IgD-negative memory B cell (primary cell): ENCODE measurements at regions not wholly inside any gene's neighbourhood (a gene's known extent, or its start where the extent isn't known, plus 50 kb on each side); places are given as distances from the start of the nearest gene placed in this dataset.
"Not testable (repeated sequence)": the region's sequence is repeated elsewhere in the genome, so short reads cannot be mapped to it uniquely, and the experiment has no call there.

Experiments
- H3K27ac Mint-ChIP-seq, 3 donors: one replicate each; pipeline ENCODE4 v1.8.0; 2020 to 2022; ENCODE audit warnings: mild to moderate bottlenecking in 3 of 3, mixed read lengths in 3 of 3, moderate library complexity in 1 of 3
- H3K27me3 Mint-ChIP-seq: one replicate; pipeline ENCODE4 v1.8.0; 2021; ENCODE audit warnings: mixed read lengths
- H3K36me3 Mint-ChIP-seq: one replicate; pipeline ENCODE4 v1.8.0; 2020; ENCODE audit warnings: mild to moderate bottlenecking, mixed read lengths
- H3K4me1 Mint-ChIP-seq, 3 donors: one replicate each; pipeline ENCODE4 v1.8.0; 2020 to 2022; ENCODE audit warnings: mixed read lengths in 3 of 3, mild to moderate bottlenecking in 1 of 3
- H3K4me3 Mint-ChIP-seq, 4 donors: one replicate each; pipeline ENCODE4 v1.8.0; 2020 to 2022; ENCODE audit warnings: mild to moderate bottlenecking in 4 of 4, mixed read lengths in 4 of 4, moderate library complexity in 3 of 4
- H3K9me3 Mint-ChIP-seq, 3 donors: one replicate each; pipeline ENCODE4 v1.8.0; 2020 to 2021; ENCODE audit warnings: mixed read lengths in 3 of 3, mild to moderate bottlenecking in 1 of 3

DNA sequence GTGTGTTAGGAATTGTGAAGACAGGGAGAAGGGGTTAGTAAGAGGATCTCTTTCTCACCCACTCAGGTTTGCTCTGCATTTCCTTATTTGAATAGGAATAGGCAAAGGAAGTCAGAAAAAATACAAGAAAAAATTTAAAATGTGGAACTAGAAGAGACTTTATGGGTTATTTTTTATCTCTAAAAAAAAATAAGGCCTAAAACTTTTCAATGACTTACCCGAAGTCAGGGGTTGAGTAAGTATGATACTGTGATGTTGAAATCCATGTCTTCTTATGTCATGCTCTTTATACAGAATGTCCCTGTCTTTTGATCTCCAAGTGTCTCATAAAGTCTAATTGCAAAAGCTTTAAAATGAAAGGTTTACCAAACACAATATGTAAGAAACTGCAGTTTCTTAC is 148.3 kb upstream of the PIK3R1 start:
- Mint-ChIP-seq H3K4me1 (peaks cover 4 to 16% (median 8%) of the 10 kb centered on the region in 3 donors), H3K27me3 (peaks cover 3% of the 10 kb centered on the region), H3K27ac (no peak overlapping the region), H3K4me3 (no peak overlapping the region), H3K36me3 (peaks cover 5% of the 10 kb centered on the region), H3K9me3 (peaks cover 0 to 7% (median 7%) of the 10 kb centered on the region in 3 donors)

DNA sequence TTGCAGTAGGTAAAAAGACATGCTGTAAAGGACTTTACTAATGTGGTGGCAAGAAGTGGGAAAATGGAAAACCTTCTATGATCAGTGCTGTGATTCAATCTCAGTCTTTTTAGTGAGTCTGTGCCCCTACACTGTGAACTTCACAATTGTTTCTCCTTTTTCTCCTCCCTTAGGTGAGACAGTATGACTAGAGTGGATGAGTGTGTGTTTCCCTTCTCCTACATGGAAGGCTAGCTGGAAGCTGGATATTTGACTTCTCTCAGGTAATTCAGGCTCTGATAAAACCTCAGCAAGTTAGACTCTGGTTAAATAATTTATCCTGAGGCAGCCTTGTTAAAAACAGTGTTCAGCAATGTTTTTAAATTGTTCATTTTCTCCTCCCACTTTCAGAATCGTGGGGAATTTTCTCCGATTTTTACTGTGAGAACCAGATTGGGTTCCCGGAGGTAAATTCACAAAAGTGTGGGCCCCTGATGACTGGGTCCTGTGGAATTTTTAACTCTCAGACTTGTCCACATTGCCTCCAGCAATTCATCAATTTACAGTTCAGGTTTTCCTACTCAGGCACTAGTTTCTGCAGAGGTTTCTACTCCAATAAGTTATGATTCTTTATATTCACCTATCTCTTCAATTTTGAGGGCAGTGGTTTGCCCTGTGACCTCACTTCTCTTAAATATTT is 149.1 kb upstream of the PIK3R1 start:
- peaks cover 9% of the 10 kb centered on the region for H3K36me3 Mint-ChIP-seq
- H3K9me3 Mint-ChIP-seq, result peaks cover 0 to 7% (median 7%) of the 10 kb centered on the region in 3 donors
- peaks cover 3% of the 10 kb centered on the region for H3K27me3 Mint-ChIP-seq
- no peak overlapping the region for H3K27ac Mint-ChIP-seq
- H3K4me1 Mint-ChIP-seq, result peaks cover 0 to 11% (median 5%) of the 10 kb centered on the region in 3 donors
- no peak overlapping the region for H3K4me3 Mint-ChIP-seq

- not testable (repeated sequence) for H3K36me3 Mint-ChIP-seq, H3K27ac Mint-ChIP-seq, H3K4me3 Mint-ChIP-seq, H3K4me1 Mint-ChIP-seq, H3K27me3 Mint-ChIP-seq
- H3K9me3 Mint-ChIP-seq, result peaks cover 1 to 11% (median 10%) of the 10 kb centered on the region in 3 donors
Observed at GRCh38 chr5:68065321-68065720, 150.2 kb upstream of the PIK3R1 start.

- Mint-ChIP-seq H3K27ac (no peak overlapping the region), H3K4me1 (peaks cover 0 to 1% (median 0%) of the 10 kb centered on the region in 3 donors), H3K9me3 (peaks cover 2 to 9% (median 5%) of the 10 kb centered on the region in 3 donors), H3K27me3 (peaks cover 4% of the 10 kb centered on the region), H3K4me3 (no peak overlapping the region), H3K36me3 (peaks cover 4% of the 10 kb centered on the region)
Observed at GRCh38 chr5:68060382-68060781, 155.2 kb upstream of the PIK3R1 start.

DNA sequence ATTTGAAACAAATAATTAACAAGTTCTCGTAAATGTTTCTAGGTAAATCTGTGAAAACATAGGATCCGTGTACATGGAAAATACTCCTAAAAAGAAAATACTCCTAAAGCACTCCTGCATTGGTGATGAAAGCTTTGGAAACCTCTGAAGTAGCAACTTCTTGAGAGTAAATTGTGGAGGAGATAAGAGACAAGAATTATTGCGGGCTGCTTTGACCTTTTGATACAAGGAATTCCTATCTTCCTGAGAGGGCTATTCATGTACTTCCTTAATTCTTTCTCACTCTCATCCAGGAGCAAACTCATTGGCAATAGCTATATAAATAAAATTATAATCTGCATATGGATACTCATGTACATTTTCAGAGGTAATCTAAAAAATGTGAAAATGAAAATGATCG is 158.4 kb upstream of the PIK3R1 start:
- H3K27ac Mint-ChIP-seq, result no peak overlapping the region
- peaks cover 6% of the 10 kb centered on the region for H3K36me3 Mint-ChIP-seq
- H3K9me3 Mint-ChIP-seq, result peaks cover 2 to 5% (median 3%) of the 10 kb centered on the region in 3 donors
- H3K4me1 Mint-ChIP-seq, result peaks cover 0 to 1% (median 0%) of the 10 kb centered on the region in 3 donors
- peaks cover 4% of the 10 kb centered on the region for H3K27me3 Mint-ChIP-seq
- no peak overlapping the region for H3K4me3 Mint-ChIP-seq

DNA sequence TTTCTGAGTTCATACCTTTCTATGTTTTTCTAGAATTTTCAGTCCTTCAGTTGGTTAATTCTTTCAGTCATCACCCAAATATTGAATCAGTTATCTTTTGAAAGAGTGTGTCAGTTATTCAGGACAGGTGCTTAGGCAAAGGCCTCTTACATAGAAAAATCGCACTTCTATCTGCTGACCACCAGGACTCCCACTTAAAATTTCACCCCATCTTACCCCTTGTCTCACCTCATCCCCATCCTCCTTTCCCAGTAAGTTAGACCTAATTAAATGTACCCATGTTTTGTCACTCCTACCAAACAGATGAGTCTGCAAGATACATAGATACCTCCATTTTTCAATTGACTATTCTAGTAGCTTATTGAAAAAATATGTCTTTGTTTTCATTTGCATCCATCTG is 159.9 kb upstream of the PIK3R1 start:
- H3K27me3 Mint-ChIP-seq, result peaks cover 4% of the 10 kb centered on the region

DNA sequence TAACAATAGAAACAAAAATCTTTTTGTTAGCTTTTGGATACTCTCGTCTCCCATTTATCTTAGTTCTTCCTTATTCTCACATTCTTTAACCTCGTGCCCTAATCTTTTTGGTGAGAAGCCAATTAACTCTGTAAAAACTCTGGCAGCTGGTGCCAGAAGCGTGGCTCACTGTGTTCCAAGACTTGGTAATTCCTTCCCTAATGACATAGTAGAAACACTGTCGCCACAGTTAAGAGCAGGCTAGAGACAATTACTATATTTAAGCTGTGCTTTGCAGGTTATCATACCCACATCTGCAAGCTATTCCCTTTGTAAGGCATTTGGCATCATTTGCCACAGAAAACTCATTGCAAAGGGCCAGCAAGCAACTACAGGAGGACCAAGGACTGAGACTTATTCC is 160.9 kb upstream of the PIK3R1 start:
- Mint-ChIP-seq H3K4me3 (no peak overlapping the region), H3K27me3 (peaks cover 6% of the 10 kb centered on the region), H3K36me3 (peaks cover 5% of the 10 kb centered on the region), H3K4me1 (no peaks in the 10 kb centered on the region), H3K9me3 (peaks cover 0 to 4% (median 0%) of the 10 kb centered on the region in 3 donors), H3K27ac (peak overlapping the region in 1 of 3 donors; percentile 4)

More for the DNA sequence above, 159.9 kb upstream of the PIK3R1 start:
- Mint-ChIP-seq H3K36me3 (peaks cover 3% of the 10 kb centered on the region), H3K4me1 (peaks cover 0 to 1% (median 0%) of the 10 kb centered on the region in 3 donors), H3K27ac (no peak overlapping the region), H3K4me3 (no peak overlapping the region), H3K9me3 (peaks cover 0 to 5% (median 0%) of the 10 kb centered on the region in 3 donors)

- Mint-ChIP-seq H3K36me3 (peaks cover 5% of the 10 kb centered on the region), H3K9me3 (peaks cover 0 to 13% (median 8%) of the 10 kb centered on the region in 3 donors), H3K4me1 (no peaks in the 10 kb centered on the region), H3K27ac (no peak overlapping the region), H3K27me3 (peaks cover 6% of the 10 kb centered on the region), H3K4me3 (no peak overlapping the region)
Observed at GRCh38 chr5:68053202-68053601, 162.4 kb upstream of the PIK3R1 start.

DNA sequence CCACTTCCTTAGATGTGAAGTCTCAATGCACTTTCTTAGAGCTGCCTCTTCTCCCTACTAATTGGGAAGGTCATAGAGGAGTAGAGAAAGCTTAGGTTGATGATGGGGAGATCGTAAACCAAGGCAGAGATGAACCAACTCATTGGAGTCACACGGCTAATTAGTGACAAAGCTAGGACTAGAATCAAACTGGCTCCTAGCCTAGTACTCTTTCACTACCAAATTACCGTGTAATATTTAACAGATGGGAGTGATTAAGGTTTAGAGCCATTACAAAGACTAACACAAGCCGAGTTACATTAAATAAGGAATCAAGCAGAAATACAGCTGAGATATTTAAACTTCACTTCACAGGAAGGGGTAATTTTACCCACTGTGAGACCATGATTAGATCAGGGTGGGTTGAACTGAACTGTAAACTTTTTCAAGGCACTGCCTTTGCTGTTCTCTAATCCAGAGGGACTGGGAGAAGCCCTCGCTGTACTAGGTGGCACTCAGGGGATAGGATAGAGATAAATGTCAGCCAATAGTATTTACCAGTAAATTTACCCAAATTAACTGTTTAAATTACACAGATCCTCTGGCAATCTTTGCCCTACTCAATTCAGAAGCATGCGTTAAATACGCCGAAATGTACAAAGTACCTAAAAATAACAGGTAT is 166.4 kb upstream of the PIK3R1 start:
- H3K4me1 Mint-ChIP-seq, result no peaks in the 10 kb centered on the region
- peaks cover 6% of the 10 kb centered on the region for H3K27me3 Mint-ChIP-seq
- no peak overlapping the region for H3K4me3 Mint-ChIP-seq
- H3K27ac Mint-ChIP-seq, result no peak overlapping the region
- H3K9me3 Mint-ChIP-seq, result peaks cover 5 to 19% (median 9%) of the 10 kb centered on the region in 3 donors
- H3K36me3 Mint-ChIP-seq, result peaks cover 2% of the 10 kb centered on the region

- Mint-ChIP-seq H3K36me3 (peaks cover 2% of the 10 kb centered on the region), H3K27me3 (peaks cover 6% of the 10 kb centered on the region), H3K4me1 (peaks cover 0 to 3% (median 2%) of the 10 kb centered on the region in 3 donors), H3K27ac (no peak overlapping the region), H3K4me3 (no peak overlapping the region), H3K9me3 (peaks cover 5 to 19% (median 9%) of the 10 kb centered on the region in 3 donors)
Observed at GRCh38 chr5:68048516-68048915, 167.0 kb upstream of the PIK3R1 start.

GRCh38 chr5:68048054-68048453 is 167.5 kb upstream of the PIK3R1 start:
- not testable (repeated sequence) for H3K4me3 Mint-ChIP-seq, H3K27ac Mint-ChIP-seq, H3K27me3 Mint-ChIP-seq, H3K36me3 Mint-ChIP-seq, H3K4me1 Mint-ChIP-seq
- H3K9me3 Mint-ChIP-seq, result peaks cover 5 to 19% (median 9%) of the 10 kb centered on the region in 3 donors

GRCh38 chr5:68047035-68047434 is 168.5 kb upstream of the PIK3R1 start:
- peaks cover 6% of the 10 kb centered on the region for H3K27me3 Mint-ChIP-seq
- H3K9me3 Mint-ChIP-seq, result peaks cover 5 to 19% (median 9%) of the 10 kb centered on the region in 3 donors
- peaks cover 2% of the 10 kb centered on the region for H3K36me3 Mint-ChIP-seq
- no peak overlapping the region for H3K4me3 Mint-ChIP-seq
- H3K4me1 Mint-ChIP-seq, result peaks cover 3 to 11% (median 9%) of the 10 kb centered on the region in 3 donors
- H3K27ac Mint-ChIP-seq, result no peak overlapping the region

GRCh38 chr5:68046445-68046844 is 169.1 kb upstream of the PIK3R1 start:
- H3K27ac Mint-ChIP-seq, result no peak overlapping the region
- peaks cover 5 to 16% (median 9%) of the 10 kb centered on the region in 3 donors for H3K9me3 Mint-ChIP-seq
- no peak overlapping the region for H3K4me3 Mint-ChIP-seq
- peaks cover 7 to 15% (median 13%) of the 10 kb centered on the region in 3 donors for H3K4me1 Mint-ChIP-seq
- peaks cover 2% of the 10 kb centered on the region for H3K36me3 Mint-ChIP-seq
- H3K27me3 Mint-ChIP-seq, result peaks cover 6% of the 10 kb centered on the region

DNA sequence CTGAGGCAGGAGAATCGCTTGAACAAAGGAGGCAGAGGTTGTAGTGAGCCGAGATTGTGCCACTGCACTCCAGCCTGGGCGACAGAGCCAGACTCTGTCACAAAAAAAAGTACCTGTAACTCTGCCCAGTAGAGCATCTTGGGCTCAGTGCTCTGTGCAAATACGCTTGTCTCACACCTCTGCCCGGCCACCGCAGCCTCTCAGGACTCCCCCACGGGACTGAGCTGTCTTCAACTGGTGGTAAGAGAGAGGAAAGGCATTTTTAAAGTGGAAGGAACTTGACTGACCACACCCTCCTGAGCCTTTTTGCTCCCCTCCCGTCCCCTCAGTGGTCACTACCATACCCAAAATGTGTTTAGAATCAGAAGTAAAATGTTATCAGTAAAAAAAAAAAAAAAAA is 174.3 kb upstream of the PIK3R1 start:
- H3K27me3 Mint-ChIP-seq, result no peaks in the 10 kb centered on the region
- H3K4me1 Mint-ChIP-seq, result peaks cover 7 to 25% (median 21%) of the 10 kb centered on the region in 3 donors
- peak overlapping the region in 3 of 4 donors; percentile 16 to 93 (median 86) for H3K4me3 Mint-ChIP-seq
- peak overlapping the region; percentile 12 to 90 (median 43) for H3K27ac Mint-ChIP-seq
- H3K36me3 Mint-ChIP-seq, result no peaks in the 10 kb centered on the region
- peaks cover 0 to 1% (median 0%) of the 10 kb centered on the region in 3 donors for H3K9me3 Mint-ChIP-seq

GRCh38 chr5:68037546-68037945 is 178.0 kb upstream of the PIK3R1 start:
- Mint-ChIP-seq H3K27me3 (no peaks in the 10 kb centered on the region), H3K4me1 (peaks cover 7 to 19% (median 14%) of the 10 kb centered on the region in 3 donors), H3K36me3 (peaks cover 2% of the 10 kb centered on the region), H3K4me3 (no peak overlapping the region), H3K27ac (no peak overlapping the region), H3K9me3 (peaks cover 0 to 3% (median 0%) of the 10 kb centered on the region in 3 donors)
